Renal cortex interstitium (tissue), 11 donors: ENCODE measurements at regions not wholly inside any gene's neighbourhood (a gene's known extent, or its start where the extent isn't known, plus 50 kb on each side); places are given as distances from the start of the nearest gene placed in this dataset.

ENCODE experiments used
- DNase-seq, 11 donors: peaks; one replicate each; pipeline ENCODE4 v3.0.0-alpha.2; 2013; ENCODE audit warnings: low read depth in 9 of 11, low spot score in 4 of 11; ENCODE audit errors: extremely low read depth in 1 of 11

GRCh38 chr12:38543151-38543550 lies 226.6 kb downstream of the ALG10B start:
- no peak for DNase-seq

GRCh38 chr12:38544330-38545066 lies 227.9 kb downstream of the ALG10B start:
- no peak for DNase-seq

GRCh38 chr12:38547586-38547985 lies 231.0 kb downstream of the ALG10B start:
- no peak for DNase-seq

DNA sequence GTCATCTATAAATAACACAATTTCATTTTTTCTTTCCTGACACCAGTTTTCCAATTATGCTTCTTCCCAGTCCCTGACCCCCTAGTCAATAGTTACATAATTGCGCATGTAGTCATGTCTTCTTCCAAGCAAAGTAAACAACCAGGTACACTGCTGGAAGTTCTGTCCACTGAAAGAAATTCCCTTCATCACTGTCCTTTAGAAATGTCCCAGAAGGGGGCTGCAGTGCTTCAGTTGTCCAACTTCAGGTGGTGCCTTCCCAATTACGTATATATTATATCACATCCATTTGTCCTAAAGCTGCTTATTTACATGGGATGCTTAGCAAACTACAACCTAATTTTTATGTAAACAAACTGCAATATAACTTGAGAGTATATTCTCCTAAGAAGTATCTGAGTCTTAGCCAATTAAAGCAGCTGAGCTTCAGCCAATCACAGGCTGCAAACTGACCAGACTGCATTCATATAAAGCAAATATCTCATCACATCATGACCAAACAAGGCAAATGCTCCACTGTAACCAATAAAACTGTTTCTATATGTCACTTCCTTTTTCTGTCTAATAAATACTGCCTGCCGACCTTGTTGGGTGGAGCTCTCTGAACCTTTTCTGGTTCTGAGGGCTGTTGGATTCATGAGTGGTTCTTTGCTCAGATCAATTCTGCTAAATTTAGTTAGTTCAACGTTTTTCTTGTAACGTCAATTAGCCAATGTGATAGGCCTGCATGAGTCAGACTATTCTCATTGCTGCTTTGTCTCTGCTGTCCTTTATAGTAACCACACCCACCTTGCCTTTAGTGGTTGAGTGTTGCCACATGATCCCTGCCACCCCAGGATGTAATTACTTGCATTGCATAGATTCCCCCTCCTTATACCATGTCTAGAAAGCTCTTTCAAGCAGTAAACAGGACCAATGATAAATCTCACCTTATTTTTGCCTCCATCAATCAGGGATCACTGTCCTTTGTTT lies 239.3 kb downstream of the ALG10B start:
- DNase-seq: no peak

DNA sequence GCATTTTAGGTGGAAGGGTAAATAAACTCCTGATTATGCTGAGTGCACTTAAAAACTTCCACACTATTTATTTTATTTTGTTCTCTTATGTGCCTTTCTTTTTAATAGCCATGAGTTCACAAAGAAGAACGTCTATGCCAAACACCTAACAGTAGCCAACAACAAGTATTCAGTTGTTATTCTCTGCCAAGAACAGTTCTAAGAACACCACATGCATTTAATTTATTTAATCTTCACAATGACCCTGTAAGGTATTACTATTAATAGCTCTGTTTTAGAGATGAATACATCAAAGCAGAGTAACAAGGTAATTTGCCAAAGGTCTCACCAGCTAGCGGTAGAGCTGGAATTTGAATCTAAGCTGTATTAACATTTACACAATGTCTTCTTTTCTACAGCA lies 240.1 kb downstream of the ALG10B start:
- no peak for DNase-seq

DNA sequence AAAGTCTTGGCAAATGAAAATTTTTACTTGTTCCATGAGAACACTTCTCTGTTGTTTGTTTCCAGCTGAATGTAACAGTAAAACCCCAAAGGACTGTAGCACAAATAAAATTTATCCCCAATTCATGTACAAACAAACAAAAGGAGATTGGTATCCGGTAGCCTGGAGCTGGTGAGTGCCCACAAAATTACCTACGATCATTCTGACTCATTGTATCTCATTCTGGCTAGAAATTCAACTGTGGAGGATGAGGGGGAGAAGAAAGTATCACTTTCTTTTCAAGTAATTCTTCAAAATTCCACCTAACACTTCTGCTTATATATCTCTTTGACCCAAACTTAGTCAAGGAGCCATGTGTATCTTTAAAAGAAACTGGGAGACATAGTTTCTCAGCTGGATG lies 268.5 kb downstream of the ALG10B start:
- DNase-seq: no peak

GRCh38 chr12:38586789-38587188 lies 270.2 kb downstream of the ALG10B start:
- no peak for DNase-seq

- DNase-seq: no peak
Observed at GRCh38 chr12:38587594-38587993, 271.0 kb downstream of the ALG10B start.

GRCh38 chr12:38588624-38589305 lies 272.2 kb downstream of the ALG10B start:
- no peak for DNase-seq

GRCh38 chr12:38589306-38589632 lies 272.7 kb downstream of the ALG10B start:
- no peak for DNase-seq

DNA sequence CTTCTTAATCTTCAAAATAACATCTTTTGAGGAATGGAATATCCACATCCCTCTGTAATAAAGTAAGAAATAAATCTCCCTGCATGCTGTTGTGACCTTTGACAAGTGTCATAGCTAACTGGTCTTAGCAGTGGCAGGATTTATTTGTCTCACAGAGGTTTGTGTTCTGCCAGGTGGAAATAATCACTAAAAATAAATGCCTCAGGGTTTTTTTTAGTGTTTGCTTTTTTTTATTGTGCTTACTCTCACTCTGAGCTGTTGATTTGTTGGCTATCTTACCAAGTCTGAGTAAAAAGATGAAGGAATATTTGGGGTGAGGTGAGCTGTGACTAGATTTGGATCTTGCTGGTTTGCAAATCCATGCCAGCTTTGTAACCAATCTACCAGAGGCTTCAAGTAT lies 285.4 kb downstream of the ALG10B start:
- DNase-seq: peak in 2 of 11 donors; percentile 3 to 21
